WTC11 (cell line): ENCODE measurements at regions not wholly inside any gene's neighbourhood (a gene's known extent, or its start where the extent isn't known, plus 50 kb on each side); places are given as distances from the start of the nearest gene placed in this dataset.

Source experiments
- ATAC-seq: fragments of 200-7000 bp; cut with Tn5 transposase; 2 replicates; pipeline ENCODE4 v1.10.0; 2021; ENCODE audit warnings: mild to moderate bottlenecking, moderate library complexity
- CTCF ChIA-PET: fragments of 300-600 bp; sonication (Branson Sonifier 250); formaldehyde crosslinking; loops from one replicate; lab custom pipeline; 2021; ENCODE audit warnings: antibody characterized with exemption; lab: Charles Lee
- POLR2A ChIA-PET: fragments of 350-600 bp; sonication (Branson Sonifier 250); formaldehyde crosslinking; loops from one replicate; lab custom pipeline; 2021; ENCODE audit warnings: antibody characterized with exemption; lab: Charles Lee
- DNase-seq: peaks from one replicate; pipeline ENCODE4 v3.0.0; 2021; ENCODE audit warnings: low spot score
- H3K27ac Mint-ChIP-seq: 2 replicates; pipeline ENCODE4 v1.8.0; 2021; ENCODE audit warnings: mixed read lengths
- H3K27me3 Mint-ChIP-seq: 2 replicates; pipeline ENCODE4 v1.8.0; 2021; ENCODE audit warnings: low read depth, mild to moderate bottlenecking, moderate library complexity, mixed read lengths
- H3K36me3 Mint-ChIP-seq: 2 replicates; pipeline ENCODE4 v1.8.0; 2021; ENCODE audit warnings: mixed read lengths
- H3K4me1 Mint-ChIP-seq: 2 replicates; pipeline ENCODE4 v1.8.0; 2022; ENCODE audit warnings: mixed read lengths
- H3K4me3 Mint-ChIP-seq: 2 replicates; pipeline ENCODE4 v1.8.0; 2021; ENCODE audit warnings: mild to moderate bottlenecking, moderate library complexity, mixed read lengths
- H3K9me3 Mint-ChIP-seq: 2 replicates; pipeline ENCODE4 v1.8.0; 2021; ENCODE audit warnings: mixed read lengths
- ARID4B ChIP-seq: sonication (generic); formaldehyde crosslinking; IDR thresholded peaks from 2 replicates; pipeline ENCODE4 v1.8.0; 2023; ENCODE audit warnings: missing genetic modification reagents, mild to moderate bottlenecking, borderline replicate concordance
- EMX1 ChIP-seq: fragments of 250-450 bp; sonication (Bioruptor Pico); IDR thresholded peaks from 2 replicates; pipeline ENCODE4 v1.8.0; 2021; ENCODE audit warnings: mild to moderate bottlenecking
- ESRRA ChIP-seq: sonication (generic); formaldehyde crosslinking; IDR thresholded peaks from 2 replicates; pipeline ENCODE4 v1.8.1; 2022; ENCODE audit warnings: mild to moderate bottlenecking, missing genetic modification reagents, borderline replicate concordance
- GTF2I ChIP-seq: fragments of 250-450 bp; sonication (Bioruptor Pico); conservative IDR thresholded peaks from 2 replicates; pipeline ENCODE4 v1.4.0; 2021; ENCODE audit warnings: mild to moderate bottlenecking
- HMGA2 ChIP-seq: fragments of 250-450 bp; sonication (Bioruptor Pico); IDR thresholded peaks from 2 replicates; pipeline ENCODE4 v1.4.0; 2021; ENCODE audit warnings: mild to moderate bottlenecking, moderate library complexity
- NFYB ChIP-seq: sonication (generic); formaldehyde crosslinking; conservative IDR thresholded peaks from 2 replicates; pipeline ENCODE4 v1.8.0; 2022; ENCODE audit warnings: low read depth, missing genetic modification reagents
- SMAD3 ChIP-seq: sonication (generic); formaldehyde crosslinking; IDR thresholded peaks from 2 replicates; pipeline ENCODE4 v1.8.0; 2022; ENCODE audit warnings: missing genetic modification reagents, mild to moderate bottlenecking, borderline replicate concordance
- SOX15 ChIP-seq: fragments of 250-450 bp; sonication (Bioruptor Pico); IDR thresholded peaks from 2 replicates; pipeline ENCODE4 v1.9.0; 2021; ENCODE audit warnings: mild to moderate bottlenecking
- STAT6 ChIP-seq: sonication (generic); formaldehyde crosslinking; conservative IDR thresholded peaks from 2 replicates; pipeline ENCODE4 v1.8.1; 2023; ENCODE audit warnings: mild to moderate bottlenecking, low read depth, missing genetic modification reagents, moderate library complexity
- TEAD1 ChIP-seq: sonication (generic); formaldehyde crosslinking; IDR thresholded peaks from 2 replicates; pipeline ENCODE4 v1.8.0; 2022; ENCODE audit warnings: mild to moderate bottlenecking, missing genetic modification reagents
- TEAD4 ChIP-seq: sonication (generic); formaldehyde crosslinking; IDR thresholded peaks from 2 replicates; pipeline ENCODE4 v1.8.0; 2022; ENCODE audit warnings: mild to moderate bottlenecking, missing genetic modification reagents
- TP53 ChIP-seq: sonication (generic); formaldehyde crosslinking; IDR thresholded peaks from 2 replicates; pipeline ENCODE4 v1.8.1; 2023; ENCODE audit warnings: mild to moderate bottlenecking, missing genetic modification reagents
- ZNF232 ChIP-seq: sonication (generic); formaldehyde crosslinking; IDR thresholded peaks from 2 replicates; pipeline ENCODE4 v1.8.0; 2022; ENCODE audit warnings: mild to moderate bottlenecking, missing genetic modification reagents
- ZNF423 ChIP-seq: fragments of 250-450 bp; sonication (Bioruptor Pico); IDR thresholded peaks from 2 replicates; pipeline ENCODE4 v2.1.2; 2022; ENCODE audit warnings: mild to moderate bottlenecking, moderate library complexity
- TF ChIP-seq, protein P1 (sequence below): sonication (generic); formaldehyde crosslinking; IDR thresholded peaks from 2 replicates; pipeline ENCODE4 v1.8.0; 2023; ENCODE audit warnings: missing genetic modification reagents
- TF ChIP-seq, protein P2 (sequence below): sonication (generic); formaldehyde crosslinking; IDR thresholded peaks from 2 replicates; pipeline ENCODE4 v1.8.1; 2022; ENCODE audit warnings: mild to moderate bottlenecking, missing genetic modification reagents, moderate library complexity, borderline replicate concordance
- TF ChIP-seq, protein P3 (sequence below): sonication (generic); formaldehyde crosslinking; IDR thresholded peaks from 2 replicates; pipeline ENCODE4 v1.8.1; 2022; ENCODE audit warnings: low read depth, missing genetic modification reagents, borderline replicate concordance

- CTCF ChIA-PET: no interaction called here
- Mint-ChIP-seq H3K36me3 (peaks cover 35% of the 10 kb centered on the region), H3K27me3 (no peaks in the 10 kb centered on the region)
Measured at GRCh38 chr3:163721596-163721995, 1356.7 kb downstream of the SI start.

GRCh38 chr3:163717377-163717776, 1360.9 kb downstream of the SI start:
- ChIA-PET CTCF (no interaction called here), POLR2A (no interaction called here)
- DNase-seq (no peak), ATAC-seq (no peak)
- Mint-ChIP-seq H3K36me3 (peaks cover 27% of the 10 kb centered on the region), H3K9me3 (peaks cover 31% of the 10 kb centered on the region), H3K4me3 (no peak overlapping the region), H3K27me3 (no peaks in the 10 kb centered on the region), H3K4me1 (peaks cover 15% of the 10 kb centered on the region), H3K27ac (no peak overlapping the region)
- TF ChIP-seq SMAD3 (CRISPR knock-in tag) (no peak), HMGA2 (CRISPR knock-in tag) (no peak), ESRRA (no peak), ZNF232 (CRISPR knock-in tag) (no peak), EMX1 (CRISPR knock-in tag) (no peak), NFYB (CRISPR knock-in tag) (no peak), SOX15 (no peak), ARID4B (CRISPR knock-in tag) (no peak), TEAD4 (CRISPR knock-in tag) (no peak), GTF2I (CRISPR knock-in tag) (no peak), ZNF423 (CRISPR knock-in tag) (no peak)
- TF ChIP-seq, protein P1, sequence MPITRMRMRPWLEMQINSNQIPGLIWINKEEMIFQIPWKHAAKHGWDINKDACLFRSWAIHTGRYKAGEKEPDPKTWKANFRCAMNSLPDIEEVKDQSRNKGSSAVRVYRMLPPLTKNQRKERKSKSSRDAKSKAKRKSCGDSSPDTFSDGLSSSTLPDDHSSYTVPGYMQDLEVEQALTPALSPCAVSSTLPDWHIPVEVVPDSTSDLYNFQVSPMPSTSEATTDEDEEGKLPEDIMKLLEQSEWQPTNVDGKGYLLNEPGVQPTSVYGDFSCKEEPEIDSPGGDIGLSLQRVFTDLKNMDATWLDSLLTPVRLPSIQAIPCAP (CRISPR knock-in tag): no peak
- TF ChIP-seq, protein P2, sequence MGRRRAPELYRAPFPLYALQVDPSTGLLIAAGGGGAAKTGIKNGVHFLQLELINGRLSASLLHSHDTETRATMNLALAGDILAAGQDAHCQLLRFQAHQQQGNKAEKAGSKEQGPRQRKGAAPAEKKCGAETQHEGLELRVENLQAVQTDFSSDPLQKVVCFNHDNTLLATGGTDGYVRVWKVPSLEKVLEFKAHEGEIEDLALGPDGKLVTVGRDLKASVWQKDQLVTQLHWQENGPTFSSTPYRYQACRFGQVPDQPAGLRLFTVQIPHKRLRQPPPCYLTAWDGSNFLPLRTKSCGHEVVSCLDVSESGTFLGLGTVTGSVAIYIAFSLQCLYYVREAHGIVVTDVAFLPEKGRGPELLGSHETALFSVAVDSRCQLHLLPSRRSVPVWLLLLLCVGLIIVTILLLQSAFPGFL: no peak
- TF ChIP-seq, protein P3, sequence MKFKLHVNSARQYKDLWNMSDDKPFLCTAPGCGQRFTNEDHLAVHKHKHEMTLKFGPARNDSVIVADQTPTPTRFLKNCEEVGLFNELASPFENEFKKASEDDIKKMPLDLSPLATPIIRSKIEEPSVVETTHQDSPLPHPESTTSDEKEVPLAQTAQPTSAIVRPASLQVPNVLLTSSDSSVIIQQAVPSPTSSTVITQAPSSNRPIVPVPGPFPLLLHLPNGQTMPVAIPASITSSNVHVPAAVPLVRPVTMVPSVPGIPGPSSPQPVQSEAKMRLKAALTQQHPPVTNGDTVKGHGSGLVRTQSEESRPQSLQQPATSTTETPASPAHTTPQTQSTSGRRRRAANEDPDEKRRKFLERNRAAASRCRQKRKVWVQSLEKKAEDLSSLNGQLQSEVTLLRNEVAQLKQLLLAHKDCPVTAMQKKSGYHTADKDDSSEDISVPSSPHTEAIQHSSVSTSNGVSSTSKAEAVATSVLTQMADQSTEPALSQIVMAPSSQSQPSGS (CRISPR knock-in tag): no peak

More at GRCh38 chr3:163721596-163721995, 1356.7 kb downstream of the SI start:
- POLR2A ChIA-PET: no interaction called here
- ATAC-seq (no peak), DNase-seq (no peak)
- Mint-ChIP-seq H3K9me3 (peaks cover 39% of the 10 kb centered on the region), H3K4me1 (peaks cover 22% of the 10 kb centered on the region), H3K27ac (peak overlapping the region; percentile 91; the same call in 1 of the 2 replicates), H3K4me3 (no peak overlapping the region)
- TF ChIP-seq TEAD1 (0 out of 2 replicates have a peak, but pooled peaks have one; percentile 32), STAT6 (no peak), TP53 (CRISPR knock-in tag) (0 out of 2 replicates have a peak, but pooled peaks have one; percentile 28)
- TF ChIP-seq, all 79 proteins: peak for 2
